Neural cell (in vitro differentiated cells): ENCODE measurements at regions not wholly inside any gene's neighbourhood (a gene's known extent, or its start where the extent isn't known, plus 50 kb on each side); places are given as distances from the start of the nearest gene placed in this dataset.

Source experiments
- CTCF ChIP-seq: fragments of 450-650 bp; IDR thresholded peaks from 2 replicates; pipeline ENCODE4 v1.5.1; 2014; ENCODE audit warnings: antibody characterized with exemption, mild to moderate bottlenecking, moderate library complexity; ENCODE audit not compliant: poor library complexity, severe bottlenecking
- EP300 ChIP-seq: fragments of 450-650 bp; conservative IDR thresholded peaks from 2 replicates; pipeline ENCODE4 v1.6.1; 2014; ENCODE audit warnings: antibody characterized with exemption, mild to moderate bottlenecking, moderate library complexity; ENCODE audit not compliant: poor library complexity, severe bottlenecking
- EZH2 ChIP-seq: fragments of 200-600, 300-800 bp; shearing (Covaris generic), sonication (generic); IDR thresholded peaks from 2 replicates; pipeline ENCODE4 v1.6.1; 2014; ENCODE audit warnings: antibody characterized with exemption, low read length, borderline replicate concordance, mild to moderate bottlenecking; ENCODE audit not compliant: insufficient read depth, poor library complexity, severe bottlenecking
- MXI1 ChIP-seq: fragments of 450-650 bp; conservative IDR thresholded peaks from 2 replicates; pipeline ENCODE4 v1.6.1; 2014; ENCODE audit warnings: antibody characterized with exemption, mild to moderate bottlenecking; ENCODE audit not compliant: poor library complexity, severe bottlenecking
- POLR2AphosphoS5 ChIP-seq: IDR thresholded peaks from 2 replicates; pipeline ENCODE4 v1.6.1; 2012
- REST ChIP-seq: IDR thresholded peaks from 2 replicates; pipeline ENCODE4 v1.6.1; 2012; ENCODE audit warnings: borderline replicate concordance
- SMC3 ChIP-seq: fragments of 450-650 bp; conservative IDR thresholded peaks from 2 replicates; pipeline ENCODE4 v1.6.1; 2014; ENCODE audit warnings: antibody characterized with exemption, mild to moderate bottlenecking, moderate library complexity; ENCODE audit not compliant: poor library complexity
- TAF1 ChIP-seq: IDR thresholded peaks from 2 replicates; pipeline ENCODE4 v1.6.1; 2012; ENCODE audit warnings: low read depth

GRCh38 chr7:84735011-84735410 is 451.8 kb downstream of the SEMA3D start:
- TF ChIP-seq EP300 (no peak), TAF1 (no peak), EZH2 (no peak), CTCF (no peak), SMC3 (no peak), POLR2AphosphoS5 (no peak), REST (no peak), MXI1 (no peak)
